NCI-H526 (cell line): ENCODE measurements at regions not wholly inside any gene's neighbourhood (a gene's known extent, or its start where the extent isn't known, plus 50 kb on each side); places are given as distances from the start of the nearest gene placed in this dataset.
A peak's percentile ranks its signal among the peaks of the same experiment; 100 is the strongest.
"Not testable (repeated sequence)": the region's sequence is repeated elsewhere in the genome, so short reads cannot be mapped to it uniquely, and the experiment has no call there.

Experiments
- DNase-seq, 2 experiments: peaks; one replicate each; lab custom pipeline; 2025; lab: John Stamatoyannopoulos, UW

DNA sequence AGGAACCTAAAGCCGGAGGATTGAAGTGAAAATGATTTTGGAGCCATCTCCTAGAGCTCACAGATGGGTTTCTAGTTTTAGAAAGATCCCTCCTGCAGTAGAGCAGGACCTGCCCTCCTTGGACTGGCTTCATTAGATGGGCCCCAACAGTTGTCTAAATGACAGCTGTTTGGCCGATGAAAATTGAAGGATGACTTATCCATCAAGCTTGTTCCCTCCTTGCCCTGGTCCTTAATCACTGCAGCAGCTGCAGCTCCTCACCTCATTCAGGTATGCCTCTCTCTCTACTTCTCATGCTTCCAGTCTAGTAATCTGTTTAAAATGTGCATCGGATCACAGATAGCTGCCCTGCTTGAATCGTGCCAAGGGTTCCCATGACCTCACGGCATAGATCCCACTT lies 677.6 kb downstream of the BCL11A start:
- no peak for DNase-seq

DNA sequence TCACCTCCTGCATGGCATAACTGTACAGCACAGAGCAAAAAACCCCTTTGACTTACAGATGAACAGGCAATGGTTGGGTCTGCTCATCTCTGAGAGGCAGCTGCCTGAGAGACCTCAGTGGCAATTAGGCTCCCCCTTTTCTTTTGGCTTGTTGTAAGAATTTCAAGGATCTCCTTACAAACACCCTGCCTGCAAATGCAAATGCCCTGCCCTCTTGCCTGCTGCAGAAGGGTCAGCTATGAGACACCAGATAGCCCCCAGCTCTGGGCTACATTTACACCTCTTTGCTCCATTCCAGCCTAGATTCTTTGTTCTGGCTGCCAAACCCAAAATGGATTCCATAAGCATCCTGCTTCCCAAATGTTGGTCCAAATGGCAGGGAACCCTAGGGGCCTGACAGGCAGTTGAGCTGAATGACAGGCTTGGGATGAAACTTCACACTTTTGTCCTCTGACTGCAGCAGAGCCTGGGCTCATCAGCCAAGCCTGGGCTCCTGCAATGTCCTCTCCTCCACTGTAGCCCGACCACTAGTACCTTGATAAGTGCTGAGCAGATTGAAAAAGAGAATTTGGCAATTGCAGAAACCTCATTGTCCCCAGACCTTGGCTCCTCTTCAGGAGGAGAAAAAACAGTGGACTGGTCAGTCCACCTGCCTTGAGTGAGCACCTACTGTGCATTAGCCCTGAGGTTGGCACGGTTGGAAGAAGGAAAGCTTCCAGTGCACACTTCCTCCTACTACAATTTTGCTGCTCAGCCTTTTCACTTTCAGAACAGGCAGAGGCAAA lies 678.3 kb downstream of the BCL11A start:
- no peak for DNase-seq

GRCh38 chr2:59874361-59874760 lies 679.1 kb downstream of the BCL11A start:
- no peak for DNase-seq

DNA sequence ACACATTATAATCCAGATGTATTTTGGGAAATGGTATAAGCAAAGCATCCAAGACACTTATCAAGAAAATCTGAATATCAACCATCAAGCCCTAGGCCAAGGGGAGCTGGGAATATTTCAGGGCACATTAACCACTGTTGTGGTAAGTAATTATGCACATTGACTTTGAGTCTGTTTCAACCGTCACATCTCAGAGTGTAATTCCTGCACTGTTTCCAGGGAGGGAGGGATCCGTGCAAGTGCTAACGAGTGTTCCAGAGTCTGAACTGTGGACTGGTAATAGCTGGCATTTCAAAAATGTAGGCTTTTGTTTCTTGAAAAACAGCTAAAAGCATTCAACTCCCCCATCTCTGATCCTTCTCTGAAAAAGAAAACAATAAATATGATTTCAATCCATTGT lies 681.6 kb downstream of the BCL11A start:
- no peak for DNase-seq

- no peak for DNase-seq
Observed at GRCh38 chr2:59868981-59869380, 684.5 kb downstream of the BCL11A start.

- DNase-seq: no peak
Observed at GRCh38 chr2:59866436-59866835, 687.0 kb downstream of the BCL11A start.

- no peak for DNase-seq
Observed at GRCh38 chr2:59858540-59858939, 694.9 kb downstream of the BCL11A start.

DNA sequence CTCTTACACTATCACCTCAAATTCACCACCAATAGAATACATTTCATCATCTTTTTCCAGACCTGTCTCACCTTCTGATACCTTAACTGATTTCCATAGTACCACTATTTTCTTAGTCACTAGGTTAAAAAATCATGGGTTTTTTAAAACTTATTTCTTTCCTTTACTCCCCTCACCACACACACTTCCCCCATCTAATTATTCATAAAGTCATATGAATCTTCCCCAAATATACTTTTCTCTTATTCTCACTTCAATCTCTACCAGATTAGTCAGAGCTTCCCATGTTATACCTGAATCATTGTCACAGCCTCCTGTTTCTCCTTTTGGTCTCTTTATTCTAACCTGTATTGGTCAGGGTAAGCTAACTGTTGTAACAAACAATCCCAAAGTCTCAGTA lies 696.3 kb downstream of the BCL11A start:
- no peak for DNase-seq

GRCh38 chr2:59856391-59856790 lies 697.1 kb downstream of the BCL11A start:
- no peak for DNase-seq

- no peak for DNase-seq
Observed at GRCh38 chr2:59853032-59853431, 700.4 kb downstream of the BCL11A start.

DNA sequence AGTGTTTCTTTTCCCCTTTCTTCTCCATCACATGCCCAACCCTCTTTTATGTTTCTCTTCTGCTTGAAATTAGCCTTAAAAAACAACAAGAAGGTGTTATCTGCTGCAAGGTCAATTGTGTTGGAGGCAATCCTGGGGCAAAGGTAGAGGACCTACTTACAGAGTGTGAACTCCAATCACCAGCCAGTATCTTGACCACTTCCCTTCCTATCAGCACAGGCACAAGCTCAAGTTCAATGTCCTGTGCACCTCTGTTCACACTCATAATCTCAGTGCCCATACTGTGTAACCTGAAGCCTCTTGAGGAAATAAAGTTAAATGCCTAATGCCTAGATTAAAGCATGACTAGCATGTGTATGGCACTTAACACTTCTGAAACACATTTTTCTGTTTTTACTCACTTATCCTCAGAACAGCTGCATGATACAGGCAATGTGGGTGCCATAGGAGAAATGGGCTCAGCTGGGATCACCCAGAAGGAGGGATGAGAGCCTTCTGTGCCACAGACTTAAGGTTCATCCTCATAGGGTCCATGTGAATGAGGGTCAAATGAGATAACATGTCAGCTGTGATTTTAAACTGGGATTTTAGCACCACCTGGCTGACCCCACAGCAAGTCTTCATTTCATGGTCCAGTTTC lies 701.5 kb downstream of the BCL11A start:
- DNase-seq: no peak

GRCh38 chr2:59850554-59850953 lies 702.9 kb downstream of the BCL11A start:
- DNase-seq: peak; percentile 95

GRCh38 chr2:59833941-59834340 lies 719.5 kb downstream of the BCL11A start:
- no peak for DNase-seq

DNA sequence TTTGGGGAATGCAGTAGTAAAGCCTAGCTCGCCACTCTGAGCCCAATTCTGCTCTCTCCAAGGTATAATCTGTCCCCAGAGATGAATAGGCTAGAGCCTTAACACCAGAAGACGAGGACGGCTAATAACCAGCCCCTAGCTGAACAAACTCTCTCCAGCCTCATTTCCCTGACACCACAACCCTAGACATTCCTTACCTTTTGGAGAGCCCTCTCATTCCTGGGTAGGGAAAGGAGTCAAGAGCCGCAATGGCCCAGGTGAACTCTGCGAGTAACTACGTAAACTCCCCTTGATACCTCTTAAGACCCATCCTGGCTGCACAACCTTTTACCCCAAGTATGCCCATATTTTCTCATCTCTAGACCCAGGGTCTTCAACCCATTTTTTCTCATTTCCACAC lies 722.9 kb downstream of the BCL11A start:
- no peak for DNase-seq

- DNase-seq: no peak
Observed at GRCh38 chr2:59827677-59828076, 725.8 kb downstream of the BCL11A start.

DNA sequence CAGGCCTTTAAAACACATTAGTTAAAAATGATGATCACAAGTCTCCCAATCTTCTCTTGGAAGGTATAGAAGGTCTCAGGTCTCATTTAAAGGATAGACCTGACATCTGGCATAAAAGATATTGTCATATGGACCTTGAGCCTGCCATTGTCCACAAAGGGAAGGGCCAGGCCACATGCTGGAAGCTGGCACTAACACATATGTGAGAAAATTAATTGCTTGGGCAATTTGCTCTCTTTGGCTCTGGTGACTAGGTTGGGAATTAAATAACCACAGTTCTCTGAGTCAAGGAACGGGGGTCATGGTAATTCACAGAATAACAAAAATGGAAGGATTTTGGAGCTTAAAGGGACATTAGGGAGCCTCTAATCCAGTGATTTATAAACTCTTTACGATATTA lies 727.3 kb downstream of the BCL11A start:
- no peak for DNase-seq

- no peak for DNase-seq
Observed at GRCh38 chr2:59824314-59824713, 729.1 kb downstream of the BCL11A start.

DNA sequence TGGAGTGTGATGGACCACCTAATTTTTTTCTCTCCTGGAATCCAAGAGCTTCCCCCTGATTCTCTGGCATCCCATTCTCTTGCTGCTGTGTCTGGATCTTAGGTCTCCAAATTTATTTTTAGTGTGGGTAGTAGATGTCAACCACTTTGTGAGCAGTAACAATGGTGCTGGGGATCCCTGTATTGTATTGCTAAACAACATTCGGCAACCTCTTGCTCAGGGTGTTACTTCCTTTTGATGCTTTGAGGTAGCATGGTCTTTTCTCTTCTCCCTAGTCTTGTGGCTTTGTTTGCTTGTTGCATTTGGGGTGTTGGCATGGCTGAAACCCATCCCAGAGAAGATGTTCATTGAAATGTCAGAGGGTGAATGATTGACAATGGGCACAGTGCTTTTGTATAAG lies 737.4 kb downstream of the BCL11A start:
- DNase-seq: no peak

DNA sequence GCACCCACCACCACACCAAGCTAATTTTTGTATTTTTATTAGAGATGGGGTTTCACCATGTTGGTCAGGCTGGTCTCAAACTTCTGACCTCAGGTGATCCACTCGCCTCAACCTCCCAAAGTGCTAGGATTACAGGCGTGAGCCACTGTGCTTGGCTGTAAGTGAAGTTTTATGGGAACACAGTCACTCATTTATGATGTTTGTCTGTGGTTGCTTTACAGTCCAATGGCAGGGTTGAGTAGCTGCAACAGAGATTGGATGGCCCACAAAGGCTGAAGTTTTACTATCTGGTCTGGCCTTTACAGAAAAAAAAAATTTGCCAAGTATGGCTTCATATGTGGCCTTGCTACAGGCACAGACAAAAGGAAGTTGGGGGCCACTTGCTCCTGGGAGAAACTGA lies 743.2 kb downstream of the BCL11A start:
- DNase-seq: not testable (repeated sequence)

- DNase-seq: no peak
Observed at GRCh38 chr2:59806486-59806885, 747.0 kb downstream of the BCL11A start.

DNA sequence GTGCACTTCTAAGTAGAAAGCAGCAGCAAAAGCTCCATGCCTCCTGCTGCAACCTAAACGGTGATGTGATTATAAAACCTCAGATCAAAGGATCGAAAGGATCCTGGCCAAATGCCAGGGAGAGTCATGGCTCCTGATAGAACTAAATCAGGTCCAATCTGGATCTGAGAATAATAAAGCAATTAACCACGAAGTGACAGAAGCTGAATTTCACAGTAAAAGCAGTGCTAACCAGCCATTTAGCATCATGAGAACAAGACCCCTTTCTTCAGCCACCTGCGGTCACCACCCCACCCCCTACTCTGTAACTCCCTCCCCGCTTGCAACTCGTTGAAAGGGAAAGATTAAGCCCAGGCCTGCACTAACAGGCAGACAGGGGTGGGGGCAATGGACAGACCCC lies 748.7 kb downstream of the BCL11A start:
- DNase-seq: no peak

DNA sequence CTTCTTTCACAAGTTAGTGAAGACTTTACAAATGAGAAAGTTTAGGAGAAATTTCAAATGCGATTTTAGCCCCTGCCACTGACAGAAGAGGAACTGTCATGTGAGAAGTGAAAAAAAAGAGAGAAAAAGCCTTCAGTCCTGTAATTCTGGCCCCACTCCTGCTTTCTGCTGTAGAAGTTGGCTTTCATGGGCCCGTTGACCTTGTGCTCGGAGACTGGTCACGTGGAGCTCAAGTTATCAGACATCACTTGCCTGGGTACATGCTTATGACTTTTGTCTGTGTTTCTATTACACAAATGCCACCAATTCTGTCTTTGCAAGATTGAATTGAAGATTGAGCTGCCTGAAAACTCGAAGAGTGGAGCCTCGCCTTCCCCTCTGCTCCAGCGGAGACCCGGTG lies 749.9 kb downstream of the BCL11A start:
- no peak for DNase-seq

DNA sequence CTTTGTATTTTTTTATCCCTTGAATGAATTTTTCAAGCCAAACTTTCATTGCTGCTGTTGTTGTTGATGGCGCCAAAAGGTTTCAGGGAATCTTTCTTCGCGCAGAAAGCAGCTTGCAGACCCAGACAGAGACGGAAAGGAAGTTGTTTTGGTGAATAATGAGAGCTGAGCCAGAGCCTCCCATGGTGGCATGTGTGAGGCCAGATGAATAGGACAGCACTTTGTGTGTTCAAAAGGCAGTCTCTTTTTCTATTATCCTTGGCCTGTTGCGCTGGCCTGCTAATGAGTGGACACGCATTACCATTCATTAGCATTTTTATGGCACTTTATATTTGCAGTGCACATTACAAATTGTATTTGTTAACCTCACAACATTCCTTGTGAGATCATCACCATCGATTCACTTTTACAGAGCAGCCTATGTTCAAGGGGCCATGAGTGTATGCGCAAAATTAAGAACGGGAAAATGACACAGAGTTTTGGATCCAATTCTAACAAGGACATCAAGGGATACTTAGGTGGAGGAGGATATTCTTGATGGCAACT lies 754.7 kb downstream of the BCL11A start:
- no peak for DNase-seq
